HL-60 (cell line): ENCODE measurements at regions not wholly inside any gene's neighbourhood (a gene's known extent, or its start where the extent isn't known, plus 50 kb on each side); places are given as distances from the start of the nearest gene placed in this dataset.
A peak's percentile ranks its signal among the peaks of the same experiment; 100 is the strongest.

ENCODE experiments used
- DNase-seq, 2 experiments: peaks; one replicate each; pipeline ENCODE4 v3.0.0-alpha.2; 2010 to 2020; ENCODE audit warnings: low read depth in 1 of 2, low spot score in 1 of 2
- H3K27ac ChIP-seq: fragments of 250-450 bp; sonication (Bioruptor Pico); replicated peaks from 2 replicates; pipeline ENCODE4 v1.5.1; 2020; ENCODE audit warnings: mild to moderate bottlenecking, moderate library complexity
- H3K27me3 ChIP-seq: fragments of 250-450 bp; sonication (Bioruptor Pico); 2 replicates; pipeline ENCODE4 v1.5.1; 2021; ENCODE audit warnings: mild to moderate bottlenecking, moderate library complexity; ENCODE audit not compliant: insufficient read depth, poor library complexity, severe bottlenecking
- H3K4me3 ChIP-seq: replicated peaks from 2 replicates; pipeline ENCODE4 v1.5.1; 2011; ENCODE audit warnings: mild to moderate bottlenecking, control low read depth, low read length; ENCODE audit not compliant: insufficient read depth
- GABPA ChIP-seq: IDR thresholded peaks from 2 replicates; pipeline ENCODE4 v1.6.1; 2012; ENCODE audit warnings: low read depth
- POLR2AphosphoS5 ChIP-seq: IDR thresholded peaks from 2 replicates; pipeline ENCODE4 v1.6.1; 2012; ENCODE audit warnings: low read depth
- REST ChIP-seq: IDR thresholded peaks from 2 replicates; pipeline ENCODE4 v1.6.1; 2012; ENCODE audit warnings: low read depth; ENCODE audit not compliant: insufficient replicate concordance
- SPI1 ChIP-seq: IDR thresholded peaks from 2 replicates; pipeline ENCODE4 v1.6.1; 2012; ENCODE audit warnings: low read depth, mild to moderate bottlenecking, borderline replicate concordance
- TF ChIP-seq, protein P1 (sequence below): IDR thresholded peaks from one replicate; pipeline ENCODE4 v1.5.1; 2011; ENCODE audit warnings: low read length, control low read depth, inconsistent platforms; ENCODE audit not compliant: insufficient read depth

DNA sequence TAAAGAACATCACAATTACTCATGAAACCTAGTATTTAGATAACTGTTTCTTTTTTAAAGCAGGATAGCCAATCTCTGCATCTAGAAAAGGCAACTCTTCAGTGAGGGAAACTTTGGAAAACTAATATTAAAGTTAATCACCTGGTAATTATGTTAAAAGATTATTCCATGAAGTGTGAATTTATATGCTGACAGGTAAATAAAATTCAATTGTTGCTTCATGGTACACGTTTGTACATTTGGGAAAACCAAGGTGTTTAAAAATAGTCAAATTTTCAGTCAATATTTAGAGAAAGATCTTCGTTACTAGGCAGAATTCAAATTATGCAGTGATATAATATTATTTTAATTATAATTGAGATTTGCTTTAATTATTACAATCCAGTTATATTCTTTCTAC lies 100.1 kb upstream of the LRFN5 start:
- no peak overlapping the region for H3K4me3 ChIP-seq
- H3K27me3 ChIP-seq, result no peaks in the 10 kb centered on the region
- H3K27ac ChIP-seq, result no peak overlapping the region
- TF ChIP-seq REST (no peak), GABPA (no peak), SPI1 (no peak), POLR2AphosphoS5 (no peak)
- TF ChIP-seq, protein P1, sequence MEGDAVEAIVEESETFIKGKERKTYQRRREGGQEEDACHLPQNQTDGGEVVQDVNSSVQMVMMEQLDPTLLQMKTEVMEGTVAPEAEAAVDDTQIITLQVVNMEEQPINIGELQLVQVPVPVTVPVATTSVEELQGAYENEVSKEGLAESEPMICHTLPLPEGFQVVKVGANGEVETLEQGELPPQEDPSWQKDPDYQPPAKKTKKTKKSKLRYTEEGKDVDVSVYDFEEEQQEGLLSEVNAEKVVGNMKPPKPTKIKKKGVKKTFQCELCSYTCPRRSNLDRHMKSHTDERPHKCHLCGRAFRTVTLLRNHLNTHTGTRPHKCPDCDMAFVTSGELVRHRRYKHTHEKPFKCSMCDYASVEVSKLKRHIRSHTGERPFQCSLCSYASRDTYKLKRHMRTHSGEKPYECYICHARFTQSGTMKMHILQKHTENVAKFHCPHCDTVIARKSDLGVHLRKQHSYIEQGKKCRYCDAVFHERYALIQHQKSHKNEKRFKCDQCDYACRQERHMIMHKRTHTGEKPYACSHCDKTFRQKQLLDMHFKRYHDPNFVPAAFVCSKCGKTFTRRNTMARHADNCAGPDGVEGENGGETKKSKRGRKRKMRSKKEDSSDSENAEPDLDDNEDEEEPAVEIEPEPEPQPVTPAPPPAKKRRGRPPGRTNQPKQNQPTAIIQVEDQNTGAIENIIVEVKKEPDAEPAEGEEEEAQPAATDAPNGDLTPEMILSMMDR, result no peak
- DNase-seq, result no peak

GRCh38 chr14:41505491-41505890 lies 101.2 kb upstream of the LRFN5 start:
- DNase-seq, result no peak
- TF ChIP-seq POLR2AphosphoS5, result no peak
- no peak overlapping the region for H3K4me3 ChIP-seq
- no peaks in the 10 kb centered on the region for H3K27me3 ChIP-seq
- no peak overlapping the region for H3K27ac ChIP-seq

- no peak for DNase-seq
- Histone ChIP-seq H3K4me3 (no peak overlapping the region), H3K27me3 (no peaks in the 10 kb centered on the region), H3K27ac (no peak overlapping the region)
- TF ChIP-seq, protein P1, result no peak
These were observed 107.7 kb upstream of the LRFN5 start for GRCh38 chr14:41498959-41499358.

GRCh38 chr14:41490323-41490722 lies 116.4 kb upstream of the LRFN5 start:
- TF ChIP-seq REST (no peak), GABPA (no peak), POLR2AphosphoS5 (no peak), SPI1 (peak; percentile 86)
- TF ChIP-seq, protein P1, result no peak
- no peaks in the 10 kb centered on the region for H3K27me3 ChIP-seq
- no peak overlapping the region for H3K27ac ChIP-seq
- H3K4me3 ChIP-seq, result no peak overlapping the region
- no peak for DNase-seq
